ENCODE measurements at regions not wholly inside any gene's neighbourhood (a gene's known extent, or its start where the extent isn't known, plus 50 kb on each side); places are given as distances from the start of the nearest gene placed in this dataset.

DNA sequence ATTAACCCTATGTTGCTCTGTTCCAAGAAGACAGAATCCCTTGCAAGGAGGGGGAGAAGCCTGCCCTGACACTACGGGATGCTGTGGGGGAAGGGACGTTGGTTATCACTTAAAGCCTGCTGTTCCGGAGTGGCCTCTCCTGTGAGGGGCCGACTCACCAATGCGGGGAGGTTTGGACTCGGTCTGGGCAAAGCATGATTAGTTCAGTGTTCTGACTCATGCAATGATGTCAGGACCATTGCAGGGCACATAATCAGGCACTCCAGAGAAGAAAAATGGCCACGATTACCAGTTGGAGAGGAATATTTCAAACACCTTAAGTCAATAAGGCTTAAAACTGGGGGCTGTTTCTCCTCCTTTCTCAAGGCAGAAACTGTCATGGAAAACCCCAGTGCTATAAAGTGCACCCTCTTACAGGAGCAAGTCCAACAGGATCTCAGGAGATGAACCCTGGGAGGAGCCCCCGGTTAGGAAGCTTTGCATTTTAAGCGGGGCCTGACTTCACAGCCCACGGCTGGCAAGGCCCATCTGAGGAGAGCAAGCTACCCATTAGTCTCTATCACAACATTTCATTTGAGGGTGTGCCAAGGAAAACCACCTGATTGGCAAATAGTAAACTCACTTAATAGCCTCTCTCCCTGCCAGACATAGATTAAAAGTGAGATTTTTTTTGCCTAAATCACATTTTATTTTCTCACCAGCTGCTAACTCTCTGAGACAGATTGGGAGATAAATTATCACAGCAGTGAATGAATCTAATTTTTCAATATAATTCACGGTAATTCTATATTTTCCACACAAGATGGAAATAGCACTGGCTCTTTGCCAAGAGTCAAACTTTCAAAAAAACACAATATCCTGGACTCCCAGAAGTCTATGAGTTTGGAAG is 202.5 kb downstream of the C1orf94 start:
- TF ChIP-seq HDAC2 (IDR thresholded peaks at IDR 0.05) (no peak), MAZ (IDR thresholded peaks at IDR 0.05; ENCODE audit: borderline replicate concordance, low read depth, low read length) (no peak), POLR2A (IDR thresholded peaks at IDR 0.05; ENCODE audit: low read length) (no peak), EP300 (IDR thresholded peaks at IDR 0.05) (no peak), MAFK (IDR thresholded peaks at IDR 0.05; ENCODE audit: partially characterized antibody) (no peak), ZSCAN20 (CRISPR knock-in tag; IDR thresholded peaks at IDR 0.05) (no peak), CEBPB (IDR thresholded peaks at IDR 0.05) (no peak)
- TF ChIP-seq, protein P1, sequence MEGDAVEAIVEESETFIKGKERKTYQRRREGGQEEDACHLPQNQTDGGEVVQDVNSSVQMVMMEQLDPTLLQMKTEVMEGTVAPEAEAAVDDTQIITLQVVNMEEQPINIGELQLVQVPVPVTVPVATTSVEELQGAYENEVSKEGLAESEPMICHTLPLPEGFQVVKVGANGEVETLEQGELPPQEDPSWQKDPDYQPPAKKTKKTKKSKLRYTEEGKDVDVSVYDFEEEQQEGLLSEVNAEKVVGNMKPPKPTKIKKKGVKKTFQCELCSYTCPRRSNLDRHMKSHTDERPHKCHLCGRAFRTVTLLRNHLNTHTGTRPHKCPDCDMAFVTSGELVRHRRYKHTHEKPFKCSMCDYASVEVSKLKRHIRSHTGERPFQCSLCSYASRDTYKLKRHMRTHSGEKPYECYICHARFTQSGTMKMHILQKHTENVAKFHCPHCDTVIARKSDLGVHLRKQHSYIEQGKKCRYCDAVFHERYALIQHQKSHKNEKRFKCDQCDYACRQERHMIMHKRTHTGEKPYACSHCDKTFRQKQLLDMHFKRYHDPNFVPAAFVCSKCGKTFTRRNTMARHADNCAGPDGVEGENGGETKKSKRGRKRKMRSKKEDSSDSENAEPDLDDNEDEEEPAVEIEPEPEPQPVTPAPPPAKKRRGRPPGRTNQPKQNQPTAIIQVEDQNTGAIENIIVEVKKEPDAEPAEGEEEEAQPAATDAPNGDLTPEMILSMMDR (IDR thresholded peaks at IDR 0.05) = no peak
- TF ChIP-seq, protein P2, sequence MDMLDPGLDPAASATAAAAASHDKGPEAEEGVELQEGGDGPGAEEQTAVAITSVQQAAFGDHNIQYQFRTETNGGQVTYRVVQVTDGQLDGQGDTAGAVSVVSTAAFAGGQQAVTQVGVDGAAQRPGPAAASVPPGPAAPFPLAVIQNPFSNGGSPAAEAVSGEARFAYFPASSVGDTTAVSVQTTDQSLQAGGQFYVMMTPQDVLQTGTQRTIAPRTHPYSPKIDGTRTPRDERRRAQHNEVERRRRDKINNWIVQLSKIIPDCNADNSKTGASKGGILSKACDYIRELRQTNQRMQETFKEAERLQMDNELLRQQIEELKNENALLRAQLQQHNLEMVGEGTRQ (IDR thresholded peaks at IDR 0.05) = no peak
